ENCODE measurements at regions not wholly inside any gene's neighbourhood (a gene's known extent, or its start where the extent isn't known, plus 50 kb on each side); places are given as distances from the start of the nearest gene placed in this dataset.

DNA sequence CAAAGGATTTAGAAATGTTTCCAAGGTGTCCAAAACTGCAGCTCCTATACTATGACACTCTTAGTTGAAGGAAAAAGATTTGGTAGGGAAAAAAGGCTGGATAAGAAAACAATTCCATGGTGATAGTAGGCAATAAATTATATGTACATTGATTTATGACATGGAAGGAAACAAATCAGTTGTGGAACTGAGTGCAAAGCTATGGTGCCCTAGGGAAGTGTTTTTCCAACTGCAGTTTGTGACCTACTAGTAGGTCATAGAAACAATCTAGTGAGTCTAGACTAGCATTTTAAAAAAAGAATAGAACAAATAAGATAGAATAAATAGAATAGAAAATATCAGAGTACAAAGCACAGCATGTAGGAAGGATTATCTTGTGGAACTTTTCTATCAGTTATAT lies 58.4 kb upstream of the TSPAN5 start:
- Histone ChIP-seq H3K27me3 (ENCODE audit: insufficient read depth, low read length) (no peaks in the 10 kb centered on the region), H3K79me2 (ENCODE audit: insufficient read depth, low read length) (no peaks in the 10 kb centered on the region), H3K4me1 (ENCODE audit: insufficient read depth, low read length) (no peaks in the 10 kb centered on the region), H3K27ac (ENCODE audit: low read depth, low read length) (no peak overlapping the region), H3K4me2 (ENCODE audit: low read length) (no peak overlapping the region), H2AFZ (ENCODE audit: low read depth, low read length) (no peak overlapping the region), H4K20me1 (ENCODE audit: insufficient read depth, low read length) (no peaks in the 10 kb centered on the region), H3K9me3 (ENCODE audit: insufficient read depth, low read depth, low read length) (no peaks in the 10 kb centered on the region), H3K9ac (ENCODE audit: low read length) (no peak overlapping the region), H3K4me3 (ENCODE audit: insufficient read depth, low read depth, low read length) (no peak overlapping the region), H3K36me3 (ENCODE audit: insufficient read depth, low read length) (no peaks in the 10 kb centered on the region)
- H3K4me1 Mint-ChIP-seq (ENCODE audit: low read depth, unreplicated experiment), result peaks cover 7% of the 10 kb centered on the region
- H3K4me3 Mint-ChIP-seq (ENCODE audit: unreplicated experiment), result no peak overlapping the region
- FAIRE-seq (no peak), DNase-seq (ENCODE audit: low read depth) (no peak)
- no peak overlapping the region for H3K27ac Mint-ChIP-seq (ENCODE audit: unreplicated experiment)
- H3K27me3 Mint-ChIP-seq (ENCODE audit: low read depth, unreplicated experiment), result no peaks in the 10 kb centered on the region
- H3K36me3 Mint-ChIP-seq (ENCODE audit: low read depth, unreplicated experiment), result no peaks in the 10 kb centered on the region
- H3K9me3 Mint-ChIP-seq (ENCODE audit: unreplicated experiment), result peaks cover 2% of the 10 kb centered on the region
- TF ChIP-seq, protein P1, sequence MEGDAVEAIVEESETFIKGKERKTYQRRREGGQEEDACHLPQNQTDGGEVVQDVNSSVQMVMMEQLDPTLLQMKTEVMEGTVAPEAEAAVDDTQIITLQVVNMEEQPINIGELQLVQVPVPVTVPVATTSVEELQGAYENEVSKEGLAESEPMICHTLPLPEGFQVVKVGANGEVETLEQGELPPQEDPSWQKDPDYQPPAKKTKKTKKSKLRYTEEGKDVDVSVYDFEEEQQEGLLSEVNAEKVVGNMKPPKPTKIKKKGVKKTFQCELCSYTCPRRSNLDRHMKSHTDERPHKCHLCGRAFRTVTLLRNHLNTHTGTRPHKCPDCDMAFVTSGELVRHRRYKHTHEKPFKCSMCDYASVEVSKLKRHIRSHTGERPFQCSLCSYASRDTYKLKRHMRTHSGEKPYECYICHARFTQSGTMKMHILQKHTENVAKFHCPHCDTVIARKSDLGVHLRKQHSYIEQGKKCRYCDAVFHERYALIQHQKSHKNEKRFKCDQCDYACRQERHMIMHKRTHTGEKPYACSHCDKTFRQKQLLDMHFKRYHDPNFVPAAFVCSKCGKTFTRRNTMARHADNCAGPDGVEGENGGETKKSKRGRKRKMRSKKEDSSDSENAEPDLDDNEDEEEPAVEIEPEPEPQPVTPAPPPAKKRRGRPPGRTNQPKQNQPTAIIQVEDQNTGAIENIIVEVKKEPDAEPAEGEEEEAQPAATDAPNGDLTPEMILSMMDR (IDR thresholded peaks at IDR 0.05; ENCODE audit: insufficient read depth, low read depth, low read length), result no peak
- no peak for TF ChIP-seq EZH2 (IDR thresholded peaks at IDR 0.05; ENCODE audit: insufficient read depth, low read length)

DNA sequence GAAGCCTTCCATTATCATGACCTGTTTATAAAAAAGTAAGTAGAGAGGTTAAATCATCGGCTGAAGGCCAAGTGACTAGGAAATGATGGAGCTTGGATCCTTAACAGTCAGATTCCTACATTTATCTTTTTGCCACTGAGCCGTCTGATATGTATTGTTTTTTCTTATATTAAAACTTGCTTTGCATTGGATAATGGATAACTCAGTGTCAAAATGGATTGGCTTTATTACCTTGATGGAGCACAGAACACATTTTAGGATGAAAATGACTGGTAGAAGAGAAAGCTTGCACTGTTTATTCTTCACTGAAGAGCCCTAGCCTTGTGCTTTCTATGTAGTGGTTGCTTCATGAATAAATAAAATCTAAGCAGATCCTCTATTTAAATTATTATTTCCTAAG lies 54.2 kb upstream of the TSPAN5 start:
- no peaks in the 10 kb centered on the region for H3K79me2 ChIP-seq (ENCODE audit: insufficient read depth, low read length)
- Mint-ChIP-seq H3K36me3 (ENCODE audit: low read depth, unreplicated experiment) (no peaks in the 10 kb centered on the region), H3K4me1 (ENCODE audit: low read depth, unreplicated experiment) (peaks cover 6% of the 10 kb centered on the region), H3K9me3 (ENCODE audit: unreplicated experiment) (peaks cover 2% of the 10 kb centered on the region), H3K27ac (ENCODE audit: unreplicated experiment) (peak overlapping the region; percentile 58), H3K4me3 (ENCODE audit: unreplicated experiment) (no peak overlapping the region), H3K27me3 (ENCODE audit: low read depth, unreplicated experiment) (no peaks in the 10 kb centered on the region)
- FAIRE-seq, result no peak
- peaks cover 4% of the 10 kb centered on the region for H3K4me1 ChIP-seq (ENCODE audit: insufficient read depth, low read length)
- no peaks in the 10 kb centered on the region for H3K36me3 ChIP-seq (ENCODE audit: insufficient read depth, low read length)
- H3K9me3 ChIP-seq (ENCODE audit: insufficient read depth, low read depth, low read length), result no peaks in the 10 kb centered on the region
- no peak for DNase-seq (ENCODE audit: low read depth)
- no peaks in the 10 kb centered on the region for H4K20me1 ChIP-seq (ENCODE audit: insufficient read depth, low read length)
- no peak overlapping the region for H3K4me3 ChIP-seq (ENCODE audit: insufficient read depth, low read depth, low read length)
- H2AFZ ChIP-seq (ENCODE audit: low read depth, low read length), result no peak overlapping the region
- no peak overlapping the region for H3K4me2 ChIP-seq (ENCODE audit: low read length)
- H3K27ac ChIP-seq (ENCODE audit: low read depth, low read length), result no peak overlapping the region
- TF ChIP-seq EZH2 (IDR thresholded peaks at IDR 0.05; ENCODE audit: insufficient read depth, low read length), result no peak
- TF ChIP-seq, protein P1 (IDR thresholded peaks at IDR 0.05; ENCODE audit: insufficient read depth, low read depth, low read length), result no peak
- H3K27me3 ChIP-seq (ENCODE audit: insufficient read depth, low read length), result no peaks in the 10 kb centered on the region
- no peak overlapping the region for H3K9ac ChIP-seq (ENCODE audit: low read length)

DNA sequence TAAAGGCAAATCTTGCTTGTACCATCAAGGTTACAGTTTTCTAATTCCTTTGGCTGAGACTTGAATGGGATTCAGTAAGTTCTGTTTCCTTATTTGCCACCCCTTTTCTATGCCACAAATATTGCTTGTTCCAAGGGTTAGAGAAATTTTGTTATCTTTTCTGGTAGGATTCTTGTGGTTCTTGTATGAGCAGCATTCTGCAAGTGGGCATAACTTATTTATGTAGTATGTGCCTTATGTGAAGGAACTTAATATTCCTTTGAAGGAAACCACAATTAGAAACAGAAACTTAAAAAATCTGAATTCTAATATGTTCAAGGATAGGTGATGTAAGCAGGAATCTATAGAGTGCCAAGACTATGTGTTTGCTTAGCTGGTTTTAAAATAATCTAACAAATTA lies 53.1 kb upstream of the TSPAN5 start:
- peak; percentile 41 for FAIRE-seq

More for the DNA sequence above, 53.1 kb upstream of the TSPAN5 start:
- Mint-ChIP-seq H3K9me3 (ENCODE audit: unreplicated experiment) (peaks cover 2% of the 10 kb centered on the region), H3K4me1 (ENCODE audit: low read depth, unreplicated experiment) (peaks cover 6% of the 10 kb centered on the region), H3K27ac (ENCODE audit: unreplicated experiment) (peak overlapping the region; percentile 81), H3K27me3 (ENCODE audit: low read depth, unreplicated experiment) (no peaks in the 10 kb centered on the region), H3K36me3 (ENCODE audit: low read depth, unreplicated experiment) (no peaks in the 10 kb centered on the region), H3K4me3 (ENCODE audit: unreplicated experiment) (no peak overlapping the region)
- H3K27me3 ChIP-seq (ENCODE audit: insufficient read depth, low read length), result no peaks in the 10 kb centered on the region
- no peak overlapping the region for H3K9ac ChIP-seq (ENCODE audit: low read length)
- no peak overlapping the region for H3K27ac ChIP-seq (ENCODE audit: low read depth, low read length)
- H3K79me2 ChIP-seq (ENCODE audit: insufficient read depth, low read length), result no peaks in the 10 kb centered on the region
- no peaks in the 10 kb centered on the region for H3K36me3 ChIP-seq (ENCODE audit: insufficient read depth, low read length)
- TF ChIP-seq EZH2 (IDR thresholded peaks at IDR 0.05; ENCODE audit: insufficient read depth, low read length), result no peak
- TF ChIP-seq, protein P1 (IDR thresholded peaks at IDR 0.05; ENCODE audit: insufficient read depth, low read depth, low read length), result no peak
- H3K4me2 ChIP-seq (ENCODE audit: low read length), result no peak overlapping the region
- peak; percentile 14 for DNase-seq (ENCODE audit: low read depth)
- no peaks in the 10 kb centered on the region for H3K9me3 ChIP-seq (ENCODE audit: insufficient read depth, low read depth, low read length)
- H3K4me3 ChIP-seq (ENCODE audit: insufficient read depth, low read depth, low read length), result no peak overlapping the region
- H3K4me1 ChIP-seq (ENCODE audit: insufficient read depth, low read length), result peaks cover 4% of the 10 kb centered on the region
- no peak overlapping the region for H2AFZ ChIP-seq (ENCODE audit: low read depth, low read length)
- H4K20me1 ChIP-seq (ENCODE audit: insufficient read depth, low read length), result no peaks in the 10 kb centered on the region
